HG02678 (cell line): ENCODE measurements at regions not wholly inside any gene's neighbourhood (a gene's known extent, or its start where the extent isn't known, plus 50 kb on each side); places are given as distances from the start of the nearest gene placed in this dataset.

Experiments used
- ATAC-seq: cut with Tn5 transposase; IDR thresholded peaks from one replicate; pipeline ENCODE4 v1.9.1; 2021; ENCODE audit warnings: mild to moderate bottlenecking, moderate library complexity; ENCODE audit not compliant: unreplicated experiment

GRCh38 chr4:30924495-30924894 is 204.3 kb downstream of the PCDH7 start:
- no peak for ATAC-seq

GRCh38 chr4:30929649-30930048 is 209.5 kb downstream of the PCDH7 start:
- no peak for ATAC-seq

GRCh38 chr4:30930276-30930675 is 210.1 kb downstream of the PCDH7 start:
- ATAC-seq, result no peak

GRCh38 chr4:30932581-30932980 is 212.4 kb downstream of the PCDH7 start:
- no peak for ATAC-seq

GRCh38 chr4:30939069-30939468 is 218.9 kb downstream of the PCDH7 start:
- no peak for ATAC-seq

- ATAC-seq, result no peak
Measured at GRCh38 chr4:30939684-30940083, 219.5 kb downstream of the PCDH7 start.

GRCh38 chr4:30941641-30942040 is 221.5 kb downstream of the PCDH7 start:
- no peak for ATAC-seq

- no peak for ATAC-seq
Measured at GRCh38 chr4:30943356-30943755, 223.2 kb downstream of the PCDH7 start.

GRCh38 chr4:30945586-30945985 is 225.4 kb downstream of the PCDH7 start:
- no peak for ATAC-seq

- no peak for ATAC-seq
Measured at GRCh38 chr4:30946288-30946687, 226.1 kb downstream of the PCDH7 start.

GRCh38 chr4:30948653-30949052 is 228.5 kb downstream of the PCDH7 start:
- ATAC-seq, result no peak

- no peak for ATAC-seq
Measured at GRCh38 chr4:30950737-30951136, 230.6 kb downstream of the PCDH7 start.

- ATAC-seq, result no peak
Measured at GRCh38 chr4:30952526-30953219, 232.5 kb downstream of the PCDH7 start.

GRCh38 chr4:30953799-30954198 is 233.6 kb downstream of the PCDH7 start:
- ATAC-seq, result no peak

GRCh38 chr4:30956916-30957315 is 236.7 kb downstream of the PCDH7 start:
- ATAC-seq, result no peak

GRCh38 chr4:30957706-30958105 is 237.5 kb downstream of the PCDH7 start:
- no peak for ATAC-seq

GRCh38 chr4:30959781-30960485 is 239.8 kb downstream of the PCDH7 start:
- ATAC-seq, result no peak

GRCh38 chr4:30962939-30963338 is 242.8 kb downstream of the PCDH7 start:
- no peak for ATAC-seq

- no peak for ATAC-seq
Measured at GRCh38 chr4:30968926-30969325, 248.8 kb downstream of the PCDH7 start.

GRCh38 chr4:30972542-30972941 is 252.4 kb downstream of the PCDH7 start:
- ATAC-seq, result no peak

- no peak for ATAC-seq
Measured at GRCh38 chr4:30973993-30974392, 253.8 kb downstream of the PCDH7 start.

- no peak for ATAC-seq
Measured at GRCh38 chr4:30979402-30979801, 259.2 kb downstream of the PCDH7 start.

- ATAC-seq, result no peak
Measured at GRCh38 chr4:30989508-30989907, 269.3 kb downstream of the PCDH7 start.
